ENCODE measurements at regions not wholly inside any gene's neighbourhood (a gene's known extent, or its start where the extent isn't known, plus 50 kb on each side); places are given as distances from the start of the nearest gene placed in this dataset.

DNA sequence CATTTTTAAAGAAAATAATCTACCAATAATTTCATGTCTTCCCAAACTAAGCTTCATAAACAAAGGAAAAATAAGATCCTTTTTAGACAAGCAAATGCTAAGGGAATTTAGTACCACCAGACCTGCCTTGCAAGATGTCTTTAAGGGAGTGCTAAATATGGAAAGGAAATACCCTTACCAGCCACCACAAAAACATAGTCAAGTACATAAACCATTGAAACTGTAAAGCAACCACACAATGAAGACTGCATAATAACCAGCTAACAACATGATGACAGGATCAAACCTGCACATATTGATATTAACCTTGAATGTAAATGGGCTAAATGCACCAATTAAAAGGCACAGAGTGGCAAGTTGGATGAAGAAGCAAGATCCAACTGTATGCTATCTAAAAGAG is 586.5 kb upstream of the NRG3 start:
- H3K9me3 ChIP-seq (ENCODE audit: insufficient read depth, low read length, severe bottlenecking) = no peaks in the 10 kb centered on the region
- DNase-seq = no peak
- no peaks in the 10 kb centered on the region for H4K20me1 ChIP-seq (ENCODE audit: insufficient read depth, low read length)
- ATAC-seq (ENCODE audit: insufficient read depth, low read depth) = no peak
- H3K4me2 ChIP-seq (ENCODE audit: insufficient read depth, low read length) = no peak overlapping the region
- H3K79me2 ChIP-seq (ENCODE audit: insufficient read depth, low read length) = no peaks in the 10 kb centered on the region
- H3K36me3 ChIP-seq (ENCODE audit: insufficient read depth, low read length) = no peaks in the 10 kb centered on the region
- H3K4me1 ChIP-seq (ENCODE audit: insufficient read depth, low read length) = no peaks in the 10 kb centered on the region
- H3K9ac ChIP-seq (ENCODE audit: low read depth, low read length) = no peak overlapping the region
- no peak overlapping the region for H3K4me3 ChIP-seq (ENCODE audit: low read depth in 1 of 2, low read length in 2 of 2)
- H3K27me3 ChIP-seq (ENCODE audit: insufficient read depth, low read length, poor library complexity) = no peaks in the 10 kb centered on the region
- H2AFZ ChIP-seq (ENCODE audit: low read depth, low read length) = no peak overlapping the region
- H3K27ac ChIP-seq (ENCODE audit: low read length) = no peak overlapping the region
- TF ChIP-seq CTCF (IDR thresholded peaks at IDR 0.05; ENCODE audit: borderline replicate concordance, extremely low read depth, low read length, poor library complexity, severe bottlenecking) (no peak), EZH2 (IDR thresholded peaks at IDR 0.05; ENCODE audit: borderline replicate concordance, low read depth, low read length, severe bottlenecking) (no peak)

GRCh38 chr10:81297292-81297691 is 577.7 kb upstream of the NRG3 start:
- Histone ChIP-seq H3K27me3 (ENCODE audit: insufficient read depth, low read length, poor library complexity) (no peaks in the 10 kb centered on the region), H3K9ac (ENCODE audit: low read depth, low read length) (no peak overlapping the region), H2AFZ (ENCODE audit: low read depth, low read length) (no peak overlapping the region), H3K4me2 (ENCODE audit: insufficient read depth, low read length) (no peak overlapping the region), H3K36me3 (ENCODE audit: insufficient read depth, low read length) (no peaks in the 10 kb centered on the region), H4K20me1 (ENCODE audit: insufficient read depth, low read length) (no peaks in the 10 kb centered on the region), H3K4me3 (ENCODE audit: low read depth in 1 of 2, low read length in 2 of 2) (no peak overlapping the region), H3K27ac (ENCODE audit: low read length) (no peak overlapping the region), H3K9me3 (ENCODE audit: insufficient read depth, low read length, severe bottlenecking) (no peaks in the 10 kb centered on the region), H3K4me1 (ENCODE audit: insufficient read depth, low read length) (no peaks in the 10 kb centered on the region), H3K79me2 (ENCODE audit: insufficient read depth, low read length) (no peaks in the 10 kb centered on the region)
- ATAC-seq (ENCODE audit: insufficient read depth, low read depth) (no peak), DNase-seq (no peak)
- TF ChIP-seq EZH2 (IDR thresholded peaks at IDR 0.05; ENCODE audit: borderline replicate concordance, low read depth, low read length, severe bottlenecking) (no peak), CTCF (IDR thresholded peaks at IDR 0.05; ENCODE audit: borderline replicate concordance, extremely low read depth, low read length, poor library complexity, severe bottlenecking) (no peak)

DNA sequence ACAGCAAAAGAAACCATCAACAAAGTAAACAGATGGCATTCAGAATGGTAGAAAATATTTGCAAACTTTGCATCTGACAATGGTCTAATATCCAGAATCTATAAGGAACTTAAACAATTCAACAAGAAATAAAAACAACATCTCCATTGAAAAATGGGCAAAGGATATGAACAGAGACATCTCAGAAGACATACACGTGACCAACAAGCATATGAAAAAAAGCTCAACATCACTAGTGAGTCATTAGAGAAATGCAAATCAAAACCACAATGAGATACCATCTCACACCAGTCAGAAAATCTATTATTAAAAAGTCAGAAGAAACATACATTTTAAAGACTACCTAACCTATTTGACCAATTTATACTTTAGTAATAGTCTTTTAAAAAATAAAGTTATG is 571.3 kb upstream of the NRG3 start:
- Histone ChIP-seq H3K36me3 (ENCODE audit: insufficient read depth, low read length) (no peaks in the 10 kb centered on the region), H3K9ac (ENCODE audit: low read depth, low read length) (no peak overlapping the region), H3K79me2 (ENCODE audit: insufficient read depth, low read length) (no peaks in the 10 kb centered on the region), H3K27ac (ENCODE audit: low read length) (no peak overlapping the region), H3K4me3 (ENCODE audit: low read depth in 1 of 2, low read length in 2 of 2) (no peak overlapping the region), H4K20me1 (ENCODE audit: insufficient read depth, low read length) (no peaks in the 10 kb centered on the region), H2AFZ (ENCODE audit: low read depth, low read length) (no peak overlapping the region), H3K4me2 (ENCODE audit: insufficient read depth, low read length) (no peak overlapping the region), H3K27me3 (ENCODE audit: insufficient read depth, low read length, poor library complexity) (no peaks in the 10 kb centered on the region), H3K4me1 (ENCODE audit: insufficient read depth, low read length) (no peaks in the 10 kb centered on the region), H3K9me3 (ENCODE audit: insufficient read depth, low read length, severe bottlenecking) (no peaks in the 10 kb centered on the region)
- DNase-seq (no peak), ATAC-seq (ENCODE audit: insufficient read depth, low read depth) (no peak)
- TF ChIP-seq CTCF (IDR thresholded peaks at IDR 0.05; ENCODE audit: borderline replicate concordance, extremely low read depth, low read length, poor library complexity, severe bottlenecking) (no peak), EZH2 (IDR thresholded peaks at IDR 0.05; ENCODE audit: borderline replicate concordance, low read depth, low read length, severe bottlenecking) (no peak)
